Endothelial cell of umbilical vein (primary cell): ENCODE measurements at regions not wholly inside any gene's neighbourhood (a gene's known extent, or its start where the extent isn't known, plus 50 kb on each side); places are given as distances from the start of the nearest gene placed in this dataset.

ENCODE experiments used
- CTCF ChIP-seq, 2 donors: IDR thresholded peaks; 1 replicate in 1 of 2; 2 replicates in 1 of 2; pipeline ENCODE4 v1.5.1; 2011; ENCODE audit warnings: low read length in 2 of 2, mild to moderate bottlenecking in 2 of 2, moderate library complexity in 2 of 2, control low read depth in 1 of 2, inconsistent platforms in 1 of 2, low read depth in 1 of 2; ENCODE audit not compliant: insufficient read depth in 1 of 2; ENCODE audit errors: extremely low read depth in 1 of 2
- EZH2 ChIP-seq: IDR thresholded peaks from 2 replicates; pipeline ENCODE4 v1.6.1; 2012; ENCODE audit warnings: borderline replicate concordance, low read depth, mild to moderate bottlenecking, moderate library complexity, low read length, inconsistent platforms; ENCODE audit not compliant: severe bottlenecking
- FOS ChIP-seq: IDR thresholded peaks from 2 replicates; pipeline ENCODE4 v1.6.1; 2011; ENCODE audit warnings: mild to moderate bottlenecking, low read length, moderate library complexity, borderline replicate concordance; ENCODE audit not compliant: insufficient read depth
- GATA2 ChIP-seq: IDR thresholded peaks from 2 replicates; pipeline ENCODE4 v1.7.0; 2011; ENCODE audit warnings: low read depth, mild to moderate bottlenecking, moderate library complexity, mixed read lengths, low read length; ENCODE audit not compliant: insufficient read length, insufficient read depth
- JUN ChIP-seq: IDR thresholded peaks from 2 replicates; pipeline ENCODE4 v1.6.1; 2011; ENCODE audit warnings: borderline replicate concordance, low read depth; ENCODE audit not compliant: insufficient read length, insufficient read depth
- MAX ChIP-seq: IDR thresholded peaks from 2 replicates; pipeline ENCODE4 v1.6.1; 2011; ENCODE audit not compliant: insufficient read depth, insufficient read length
- MYC ChIP-seq: IDR thresholded peaks from one replicate; pipeline ENCODE4 v1.6.1; 2011; ENCODE audit warnings: mild to moderate bottlenecking, low read depth, low read length
- POLR2A ChIP-seq: IDR thresholded peaks from 2 replicates; pipeline ENCODE4 v1.6.1; 2012; ENCODE audit warnings: low read depth, mild to moderate bottlenecking, control low read depth, low read length
- POLR2AphosphoS5 ChIP-seq: IDR thresholded peaks from 2 replicates; pipeline ENCODE4 v1.6.1; 2012; ENCODE audit warnings: low read depth, mild to moderate bottlenecking, control low read depth, low read length, moderate library complexity; ENCODE audit not compliant: insufficient read depth

DNA sequence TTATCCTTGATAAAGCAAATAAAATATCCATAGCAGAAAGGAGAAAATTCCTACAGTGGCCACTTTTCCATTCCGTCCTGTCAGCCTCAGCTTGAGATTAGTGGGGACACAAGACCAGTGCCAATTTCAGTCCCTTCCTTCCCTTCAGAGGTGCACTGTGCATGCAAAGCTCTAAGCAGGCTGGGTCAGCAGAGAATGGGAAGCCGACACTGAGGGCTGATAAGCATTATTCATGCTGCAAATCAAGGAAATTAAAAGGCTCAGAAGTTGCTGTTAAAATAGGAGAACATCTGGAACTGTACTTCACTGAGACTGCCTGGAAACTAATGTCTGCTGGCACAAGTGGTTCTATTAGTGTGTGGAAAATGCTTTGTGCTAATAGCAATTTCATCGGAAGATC, 534.3 kb downstream of the ADCYAP1 start:
- no peak for TF ChIP-seq CTCF (IDR thresholded peaks at IDR 0.05; ENCODE audit: extremely low read depth in 1 of 2, insufficient read depth in 1 of 2, low read depth in 1 of 2, low read length in 2 of 2)
- TF ChIP-seq GATA2 = no peak
- TF ChIP-seq EZH2 = no peak
- no peak for TF ChIP-seq POLR2AphosphoS5
- no peak for TF ChIP-seq JUN
- TF ChIP-seq POLR2A = no peak
- no peak for TF ChIP-seq MAX
- TF ChIP-seq MYC = no peak
- TF ChIP-seq FOS = no peak
